ENCODE measurements at regions not wholly inside any gene's neighbourhood (a gene's known extent, or its start where the extent isn't known, plus 50 kb on each side); places are given as distances from the start of the nearest gene placed in this dataset.

- TF ChIP-seq CTCF (IDR thresholded peaks at IDR 0.05) (no peak), POLR2A (IDR thresholded peaks at IDR 0.05) (no peak), POLR2AphosphoS5 (IDR thresholded peaks at IDR 0.05) (no peak)
Observed at GRCh38 chr3:59101231-59101736, 51.5 kb upstream of the CFAP20DC start.
